NCI-H1436 (cell line): ENCODE measurements at regions not wholly inside any gene's neighbourhood (a gene's known extent, or its start where the extent isn't known, plus 50 kb on each side); places are given as distances from the start of the nearest gene placed in this dataset.

Experiments
- DNase-seq: peaks from one replicate; lab custom pipeline; 2025; lab: John Stamatoyannopoulos, UW

DNA sequence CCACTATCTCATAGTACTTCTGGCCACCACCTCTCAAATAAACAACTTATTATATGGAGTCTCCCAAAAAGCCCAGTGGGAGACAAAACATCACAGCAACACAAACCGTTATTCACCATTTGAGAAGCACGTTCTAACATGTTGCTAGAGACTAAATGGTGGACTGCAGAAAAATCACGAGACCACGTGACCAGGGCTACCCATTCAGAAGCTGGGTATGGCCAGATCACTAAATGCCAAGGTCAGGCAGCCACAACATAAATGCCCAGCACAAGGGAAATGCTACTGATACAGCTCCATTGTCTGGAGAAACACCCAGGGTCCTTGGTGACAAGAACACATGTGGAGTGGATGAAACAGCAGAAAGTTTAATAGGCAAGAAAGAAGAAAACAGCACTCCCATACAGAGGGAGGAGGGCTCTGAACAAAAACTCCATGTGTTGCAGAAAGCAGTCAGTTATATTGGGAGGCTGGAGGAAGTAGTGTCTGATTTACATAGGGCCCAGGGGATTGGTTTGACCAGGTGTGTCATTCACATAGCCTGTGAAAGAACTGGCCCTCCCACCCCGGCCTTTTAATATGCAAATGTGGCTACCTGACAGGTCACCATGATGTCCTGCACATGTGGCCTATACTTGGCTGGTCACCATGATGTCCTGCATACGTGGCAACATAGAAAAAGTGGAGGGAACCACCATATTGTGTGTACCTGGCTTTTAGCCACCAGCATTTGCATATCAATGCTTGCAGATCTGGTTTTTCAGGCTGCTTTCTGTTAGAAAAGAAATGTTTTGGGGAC lies 97.2 kb downstream of the TRIM36 start:
- DNase-seq = no peak

DNA sequence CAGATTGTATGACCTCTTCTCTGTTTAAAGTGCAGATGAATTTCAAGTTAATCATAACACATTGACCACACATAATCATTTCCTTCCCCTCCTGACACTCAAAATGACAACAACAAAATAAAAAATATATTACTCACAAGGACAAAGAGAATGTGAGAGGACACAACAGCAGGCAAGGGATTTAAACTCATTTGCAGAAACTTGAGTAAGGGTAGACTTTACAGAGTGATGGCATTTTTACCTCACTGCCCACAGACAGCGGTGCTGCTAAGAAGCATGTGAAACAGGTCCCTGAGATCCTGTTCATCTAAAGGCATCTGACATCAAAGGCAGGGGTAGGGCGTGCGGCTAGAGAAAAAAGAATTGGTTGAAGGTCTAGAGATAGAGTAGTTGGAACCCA lies 99.0 kb downstream of the TRIM36 start:
- no peak for DNase-seq

DNA sequence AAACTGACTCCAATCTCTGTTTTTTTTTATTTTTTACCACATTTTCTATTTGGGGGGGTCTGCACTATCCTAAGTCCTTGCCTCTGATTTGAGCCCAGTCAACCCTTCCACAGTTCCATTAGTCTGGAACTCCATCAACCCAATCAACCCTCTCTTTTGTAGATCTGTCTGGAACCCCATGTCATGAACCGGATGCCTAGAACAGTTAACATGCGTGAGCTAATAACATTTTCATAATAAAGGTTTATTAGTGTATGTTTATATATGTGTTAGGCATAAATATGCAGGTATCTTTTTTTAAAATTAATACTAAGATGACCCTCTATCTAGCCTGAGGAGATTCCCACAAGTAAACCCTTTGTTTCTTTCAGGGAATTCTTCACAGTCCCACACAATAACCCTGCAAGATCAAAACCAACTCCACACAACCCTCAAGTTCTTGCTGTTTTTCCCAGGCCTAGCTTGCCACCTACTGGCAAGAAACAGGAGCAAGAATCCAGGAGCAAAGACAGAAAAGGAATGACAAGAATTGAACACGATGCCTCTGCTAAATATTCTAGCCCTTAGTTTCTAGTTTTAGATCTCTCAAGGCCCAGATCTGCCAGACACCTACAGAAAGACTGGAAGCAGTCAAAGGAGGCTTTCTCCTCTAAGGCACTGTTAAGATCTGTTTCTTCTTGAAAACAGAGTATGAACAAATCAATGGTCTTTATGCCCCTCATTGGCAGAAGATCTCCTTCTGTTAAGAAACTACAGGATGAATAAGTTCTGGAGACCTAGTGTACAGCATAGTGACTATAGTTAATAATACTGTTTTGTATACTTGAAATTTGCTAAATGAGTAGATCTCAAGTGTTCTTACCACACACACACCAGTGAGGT lies 100.4 kb downstream of the TRIM36 start:
- peak; percentile 35 for DNase-seq

DNA sequence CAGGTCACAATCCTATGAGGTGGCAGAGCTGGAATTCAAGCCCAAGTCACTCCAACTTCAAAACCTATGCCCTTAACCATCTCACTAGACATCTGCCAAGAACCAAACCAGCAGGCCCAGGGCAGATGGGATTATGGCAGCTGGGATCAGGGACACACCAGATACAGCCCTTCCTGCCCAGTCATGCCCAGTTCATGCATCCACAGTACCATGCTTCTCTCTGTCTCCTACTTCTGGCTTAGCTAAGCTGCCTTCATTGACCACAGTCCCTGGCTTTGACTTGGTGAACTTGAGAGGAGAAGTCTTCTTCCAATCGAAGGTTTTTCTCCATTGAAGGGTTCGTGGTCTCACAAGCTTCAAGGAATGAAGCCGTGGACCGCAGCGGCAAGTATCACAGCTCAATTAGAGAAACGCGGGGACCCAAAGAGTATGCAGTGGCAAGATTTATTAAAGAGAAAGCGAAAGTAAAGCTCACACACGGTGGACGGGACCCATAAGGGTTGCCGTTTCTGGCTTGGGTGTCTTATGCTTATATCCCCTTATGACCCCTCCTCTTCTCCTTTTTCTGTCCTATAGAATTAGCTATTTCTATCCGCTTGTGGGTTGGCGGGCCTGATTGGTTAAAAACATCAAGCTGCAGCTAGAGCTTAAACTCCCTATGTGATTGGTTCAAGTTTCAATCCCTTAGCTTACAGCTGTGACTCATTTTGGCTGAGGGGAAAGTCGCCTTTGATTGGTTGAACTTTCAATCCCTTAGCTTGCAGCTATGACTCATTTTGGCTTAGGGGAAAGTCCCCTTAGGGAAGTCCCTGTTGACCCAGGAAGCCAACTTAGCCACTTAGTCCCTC lies 101.2 kb downstream of the TRIM36 start:
- peak; percentile 82 for DNase-seq

DNA sequence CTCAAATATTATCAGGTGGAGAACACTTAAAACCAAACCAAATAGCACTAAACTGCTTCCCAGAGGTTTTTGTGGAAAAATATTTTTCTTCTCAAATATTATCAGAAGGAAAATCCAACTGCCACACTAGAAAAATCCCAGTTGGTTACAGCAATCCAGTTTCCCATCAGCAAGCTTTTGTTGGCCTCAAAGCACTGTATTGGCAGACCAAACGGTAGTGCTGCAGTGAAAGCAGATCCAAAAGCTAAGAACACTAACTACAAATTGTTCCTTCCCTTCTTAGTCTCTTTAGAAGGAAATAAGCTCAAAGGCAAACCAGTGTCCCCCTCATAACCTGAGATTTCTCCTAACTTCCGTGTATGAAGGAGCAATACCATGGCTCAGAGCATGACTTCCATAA lies 105.3 kb downstream of the TRIM36 start:
- DNase-seq = no peak

DNA sequence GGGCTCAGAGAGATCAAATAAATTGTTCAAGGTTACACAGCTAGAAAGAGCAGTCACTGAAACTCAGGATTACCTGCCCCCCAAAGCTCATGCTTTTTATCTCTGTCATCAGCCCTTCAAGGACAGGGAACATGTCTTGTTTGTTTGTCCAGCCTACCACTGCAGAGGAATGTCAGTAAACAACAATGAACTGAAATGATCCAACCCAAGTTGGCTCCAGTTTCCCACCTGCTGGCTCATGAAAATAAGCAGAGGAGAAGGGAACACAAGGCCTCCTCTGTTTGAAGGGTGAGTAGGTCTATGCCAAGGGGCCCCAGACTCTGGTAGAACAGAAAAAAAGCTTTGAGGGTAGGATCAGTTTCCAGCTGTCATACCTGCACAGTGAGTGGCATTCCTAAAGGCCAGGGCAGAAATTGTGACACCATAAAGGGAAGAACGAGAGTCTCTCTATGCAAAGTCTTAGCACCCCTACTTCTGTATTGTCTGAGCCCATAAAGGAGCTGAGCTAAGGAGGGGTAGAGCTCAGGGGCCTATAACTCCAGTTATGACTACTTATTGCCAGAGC lies 115.2 kb downstream of the TRIM36 start:
- no peak for DNase-seq

DNA sequence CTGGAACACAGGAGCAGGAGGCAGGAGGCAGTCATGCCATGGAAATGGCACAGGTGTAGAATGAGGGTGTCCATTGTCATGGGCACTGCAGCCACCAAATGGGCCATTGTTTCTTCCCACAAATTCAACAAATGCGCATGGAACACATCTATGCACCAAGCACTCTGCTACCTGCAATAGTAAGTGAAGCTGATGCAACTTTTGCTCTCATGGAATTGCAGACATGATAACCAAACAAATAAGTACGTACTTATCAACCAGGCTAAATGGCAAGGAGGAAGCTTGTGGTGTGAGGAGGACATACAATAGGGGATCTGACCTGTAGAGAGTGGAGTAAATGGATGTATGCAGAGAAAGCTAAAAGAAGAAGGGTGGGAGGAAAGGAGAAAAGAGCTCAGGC lies 116.8 kb downstream of the TRIM36 start:
- no peak for DNase-seq

DNA sequence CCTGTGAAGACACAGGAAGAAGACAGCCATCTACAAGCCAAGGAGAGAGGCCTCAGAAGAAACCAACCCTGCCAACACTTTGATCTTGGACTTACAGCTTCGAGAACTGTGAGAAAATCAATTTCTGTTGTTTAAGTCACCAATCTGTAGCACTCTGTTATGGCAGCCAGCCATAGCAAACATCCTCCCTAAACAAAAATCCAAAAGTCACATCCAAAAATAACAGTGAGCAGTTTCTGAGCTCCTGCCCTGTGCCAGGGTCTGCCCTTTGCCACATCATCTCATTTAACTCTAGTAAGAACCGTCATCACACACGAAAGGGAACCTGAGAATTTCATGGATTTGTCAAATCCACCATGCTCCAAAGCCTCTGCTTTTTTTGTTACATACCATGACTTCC lies 118.8 kb downstream of the TRIM36 start:
- no peak for DNase-seq

DNA sequence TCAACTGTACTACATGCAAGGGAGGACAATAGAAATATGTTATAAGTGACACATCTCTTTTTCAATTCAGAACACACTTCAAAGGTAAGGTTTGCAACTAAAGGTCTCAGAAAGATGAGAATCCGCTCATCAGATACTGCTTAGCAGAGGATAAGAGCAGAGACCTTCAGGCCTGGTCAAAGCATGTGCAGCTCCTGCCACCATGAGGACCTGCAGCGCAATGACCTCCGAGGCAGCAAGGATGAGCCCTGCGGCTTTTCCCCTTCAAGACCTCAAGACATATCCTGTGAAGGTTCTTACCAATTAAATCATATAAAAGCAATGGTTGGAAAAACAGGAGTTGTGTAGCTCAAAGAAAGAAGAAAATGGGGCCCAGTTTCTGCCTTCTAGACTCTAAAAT lies 135.8 kb downstream of the TRIM36 start:
- no peak for DNase-seq

DNA sequence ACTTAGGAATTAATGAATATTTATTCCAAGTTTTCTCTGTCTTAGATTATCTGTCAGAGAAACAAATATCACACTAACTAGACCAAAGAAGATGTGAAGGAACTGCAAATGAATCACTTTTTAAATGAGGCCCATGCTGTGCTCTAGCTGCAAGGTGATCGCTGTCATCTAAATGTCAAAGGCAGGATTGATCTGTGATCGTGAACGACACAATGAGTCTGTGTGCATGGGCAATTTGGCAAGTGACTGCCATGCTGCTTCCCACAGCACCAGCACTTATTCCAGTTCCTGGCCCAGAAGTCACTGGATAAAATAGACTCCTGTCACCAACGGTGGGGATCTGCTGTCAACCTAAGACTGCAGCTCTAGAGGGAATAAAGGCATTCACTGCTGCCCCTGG lies 141.2 kb downstream of the TRIM36 start:
- no peak for DNase-seq

DNA sequence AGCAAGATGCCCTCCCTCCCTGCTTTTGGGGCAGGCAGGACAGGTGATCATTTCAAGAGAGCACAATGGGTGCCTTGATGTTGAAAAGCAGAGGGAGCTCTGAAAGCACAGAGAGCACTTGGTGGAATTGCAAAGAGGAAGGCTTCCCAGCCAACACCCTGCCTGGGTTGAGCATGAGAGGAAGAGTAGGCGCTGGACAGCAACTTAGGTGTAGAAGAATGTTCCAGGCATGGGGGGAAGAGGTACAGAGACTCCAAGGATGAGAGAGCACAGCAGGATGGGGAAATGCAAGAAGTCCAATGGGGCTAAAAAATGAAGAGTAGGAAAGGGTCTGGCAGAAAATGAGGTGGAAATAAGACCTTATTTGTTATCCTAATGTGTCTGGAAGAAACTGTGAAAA lies 144.8 kb downstream of the TRIM36 start:
- no peak for DNase-seq

DNA sequence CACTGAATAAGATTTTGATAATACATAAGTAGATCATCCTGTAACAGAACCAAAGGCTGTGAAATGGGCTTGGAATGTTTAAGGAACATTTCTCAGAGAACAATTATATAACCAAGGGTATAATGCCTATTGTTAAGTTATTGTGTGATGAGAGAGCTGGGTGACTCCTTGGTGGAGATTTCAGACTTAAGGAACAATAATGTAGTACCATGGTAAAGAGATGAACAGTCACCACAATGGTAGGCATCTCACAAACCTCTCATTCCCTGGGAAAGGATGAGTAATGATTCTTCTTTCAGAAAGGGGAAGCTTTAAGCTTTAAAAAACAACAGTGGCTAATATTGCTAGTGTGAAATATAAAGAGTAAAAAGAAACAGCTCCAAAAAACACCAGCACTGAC lies 147.4 kb downstream of the TRIM36 start:
- no peak for DNase-seq

DNA sequence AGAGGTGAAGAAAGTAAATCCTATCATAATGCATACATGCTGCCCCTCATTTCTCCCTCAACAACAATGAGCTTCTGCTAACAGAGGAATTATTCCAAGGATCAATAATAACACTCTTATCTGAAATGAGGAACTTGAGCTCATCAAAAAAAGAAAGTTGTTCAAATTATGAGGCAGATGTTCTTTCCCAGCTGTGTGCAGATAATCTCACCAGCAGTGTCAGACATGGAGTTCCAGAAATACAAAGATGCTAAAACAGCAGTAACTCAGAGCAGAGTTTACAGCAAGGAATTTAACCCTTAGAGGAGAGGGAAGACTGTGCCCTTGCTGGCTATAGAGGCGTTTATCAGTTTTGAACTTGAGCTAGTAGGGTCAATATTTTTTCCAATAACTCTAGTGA lies 153.1 kb downstream of the TRIM36 start:
- DNase-seq = no peak

DNA sequence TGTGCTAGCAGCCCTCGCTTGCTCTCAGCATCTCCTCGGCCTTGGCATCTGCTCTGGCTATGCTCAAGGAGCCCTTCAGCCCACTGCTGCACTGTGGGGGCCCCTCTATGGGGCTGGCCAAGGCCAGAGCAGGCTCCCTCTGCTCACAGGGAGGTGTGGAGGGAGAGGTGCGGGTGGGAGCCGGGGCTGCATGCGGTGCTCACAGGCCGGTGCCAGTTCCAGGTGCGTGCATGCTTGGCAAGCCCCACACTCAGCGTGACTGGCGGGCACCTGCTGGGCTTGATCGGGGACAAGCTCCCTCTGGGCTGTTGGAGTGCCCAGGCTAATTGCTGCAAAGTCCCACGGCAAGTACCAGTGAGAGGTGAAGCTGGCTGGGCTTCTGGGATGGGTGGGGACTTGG lies 170.5 kb downstream of the TRIM36 start:
- no peak for DNase-seq

DNA sequence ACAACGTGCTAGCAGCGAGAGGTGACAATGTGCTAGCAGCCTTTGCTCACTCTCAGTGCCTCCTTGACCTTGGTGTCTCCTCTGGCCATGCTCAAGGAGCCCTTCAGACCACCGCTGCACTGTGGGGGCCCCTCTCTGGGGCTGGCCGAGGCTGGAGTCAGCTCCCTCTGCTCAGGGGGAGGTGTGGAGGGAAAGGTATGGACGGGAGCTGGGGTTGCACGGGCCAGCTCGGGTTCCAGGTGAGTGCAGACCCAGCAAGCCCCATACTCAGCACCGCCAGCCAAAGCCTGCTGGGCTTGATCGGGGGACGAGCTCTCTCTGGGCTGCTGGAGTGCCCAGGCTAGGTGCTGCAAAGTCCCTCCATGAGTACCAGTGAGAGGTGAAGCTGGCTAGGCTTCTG lies 180.2 kb downstream of the TRIM36 start:
- no peak for DNase-seq

DNA sequence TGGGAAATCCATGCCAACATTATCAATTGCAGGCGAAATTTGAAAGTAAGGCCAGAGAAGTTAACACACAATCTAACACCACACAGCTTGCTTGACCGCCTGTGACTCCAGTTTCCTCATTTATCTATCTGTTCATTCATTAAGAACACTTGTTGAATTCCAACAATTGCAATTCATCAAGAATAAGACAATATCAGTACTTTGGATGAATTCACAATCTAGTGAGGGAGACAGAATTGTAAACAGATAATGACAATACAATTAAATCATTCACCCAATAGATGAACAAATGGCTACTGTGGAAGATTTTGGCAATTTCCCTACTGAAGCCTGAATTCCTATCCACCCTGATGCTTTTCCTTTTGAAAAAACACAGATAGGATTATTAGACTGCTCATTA lies 181.6 kb downstream of the TRIM36 start:
- no peak for DNase-seq

DNA sequence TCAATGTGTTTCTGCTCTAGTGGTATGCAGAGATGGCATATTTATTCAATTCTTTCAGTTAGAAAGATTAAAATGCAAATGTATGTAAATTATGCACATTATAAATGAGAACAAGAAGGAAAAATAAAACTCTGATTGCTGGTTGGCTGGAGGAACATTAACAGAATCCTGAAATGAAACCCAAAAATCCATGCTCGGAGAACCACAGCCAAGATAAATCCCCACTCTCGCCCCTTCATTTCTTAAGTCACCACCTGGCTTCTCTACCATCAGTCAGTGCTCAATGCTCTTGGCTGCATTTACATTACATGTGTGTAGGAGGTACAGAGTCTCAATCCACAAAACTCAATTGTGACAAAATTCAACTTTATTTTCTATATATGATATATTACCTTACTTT lies 184.9 kb downstream of the TRIM36 start:
- no peak for DNase-seq

DNA sequence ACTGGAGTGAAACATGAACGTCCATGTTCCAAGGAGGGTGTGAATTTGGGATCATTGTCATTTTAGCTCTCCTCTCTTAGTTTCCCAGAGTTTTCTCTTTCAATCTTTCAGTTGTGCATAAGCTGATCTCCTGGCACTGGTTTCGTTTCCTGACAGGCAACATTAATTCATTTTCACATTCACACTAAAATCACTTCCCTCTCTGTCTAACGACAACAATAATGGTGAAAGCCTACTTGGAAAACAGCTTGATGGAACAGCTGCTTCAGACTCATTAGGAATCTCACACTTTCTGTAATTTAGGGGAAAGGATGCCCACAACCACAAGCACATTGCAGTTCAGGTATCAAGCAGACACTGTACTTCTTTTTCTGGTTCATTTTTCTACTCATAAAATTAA lies 188.6 kb downstream of the TRIM36 start:
- no peak for DNase-seq

DNA sequence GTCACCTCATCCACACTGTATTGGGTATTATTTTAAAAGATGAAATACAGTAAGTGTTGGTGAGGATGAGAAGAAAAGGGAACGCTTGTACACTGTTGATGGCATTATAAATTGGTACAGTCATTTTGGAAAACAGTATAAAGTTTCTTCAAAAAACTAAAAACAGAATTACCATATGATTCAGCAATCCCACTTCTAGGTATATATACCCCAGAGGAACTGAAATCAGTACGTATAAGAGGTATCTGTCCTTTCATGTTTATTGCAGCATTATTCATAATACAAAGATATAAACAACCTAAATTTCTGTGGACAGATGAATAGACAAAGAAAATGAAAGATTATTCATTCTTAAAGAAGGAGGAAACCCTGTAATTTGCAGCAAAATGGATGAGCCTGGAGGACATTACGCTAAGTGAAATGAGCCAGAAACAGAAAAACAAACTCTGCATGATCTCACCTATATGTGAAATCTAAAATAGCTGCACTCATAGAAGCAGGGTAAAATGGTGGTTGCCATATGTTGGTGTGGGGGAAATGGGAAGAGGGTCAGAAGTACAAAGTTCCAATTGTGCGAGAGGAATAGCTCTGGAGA lies 191.6 kb downstream of the TRIM36 start:
- no peak for DNase-seq

DNA sequence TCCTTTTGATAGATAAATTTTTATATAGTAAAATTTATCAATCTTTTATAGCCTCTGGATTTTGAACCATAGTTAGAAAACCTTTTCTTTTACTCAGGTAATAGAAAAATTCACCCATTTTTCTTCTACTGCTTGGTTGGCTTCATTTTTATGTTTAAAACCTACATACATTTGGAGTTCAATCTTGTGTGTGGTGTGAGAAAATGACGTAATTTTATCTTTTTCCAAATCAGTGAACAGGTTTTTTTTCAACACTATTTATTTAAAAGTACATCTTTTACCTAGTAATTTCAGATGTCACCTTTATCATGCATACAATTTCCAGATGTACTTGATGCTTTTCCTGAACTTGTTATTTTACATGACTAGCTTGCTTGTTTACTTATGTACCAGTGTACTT lies 200.2 kb downstream of the TRIM36 start:
- DNase-seq = no peak

DNA sequence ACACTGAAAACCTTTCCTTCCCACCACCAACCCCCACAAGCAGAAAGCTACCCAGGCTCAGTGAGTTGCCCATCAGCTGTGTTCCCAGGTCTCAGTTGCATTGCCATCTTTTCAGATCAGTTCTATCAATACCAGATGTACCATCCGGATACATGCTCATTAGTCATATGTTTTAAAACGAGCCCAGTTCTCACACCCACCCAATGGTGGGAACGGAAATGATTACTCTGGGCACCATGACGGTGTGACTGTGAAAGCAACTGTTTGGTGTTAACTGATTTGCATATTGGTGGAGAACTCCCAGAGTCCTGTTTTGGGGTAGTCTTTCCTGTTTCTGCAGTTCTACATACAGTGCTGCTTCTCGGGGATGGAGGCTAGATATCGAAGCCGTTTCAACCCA lies 212.3 kb downstream of the TRIM36 start:
- DNase-seq = no peak

DNA sequence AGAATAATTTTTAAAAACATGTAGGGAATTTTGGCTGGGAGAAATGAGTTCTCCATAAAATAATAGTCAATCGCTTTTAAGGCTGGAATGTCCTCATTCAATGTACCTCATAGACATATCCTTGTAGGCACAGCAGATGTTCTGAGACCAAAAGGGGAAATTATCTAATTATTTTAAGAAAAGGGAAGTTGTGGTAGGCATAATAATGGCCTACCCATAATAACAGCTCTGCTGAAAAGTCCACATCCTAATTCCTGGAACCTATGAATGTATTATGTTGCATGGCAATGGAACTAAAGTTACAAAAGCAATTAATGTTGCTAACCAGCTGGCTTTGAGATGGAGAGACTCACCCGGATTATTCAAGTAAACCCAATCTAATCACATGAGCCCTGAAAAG lies 216.1 kb downstream of the TRIM36 start:
- DNase-seq = no peak
